IMR-90 (cell line): ENCODE measurements at regions not wholly inside any gene's neighbourhood (a gene's known extent, or its start where the extent isn't known, plus 50 kb on each side); places are given as distances from the start of the nearest gene placed in this dataset.

Experiments used
- ATAC-seq: fragments of 200-7000 bp; cut with Tn5 transposase; 2 replicates; pipeline ENCODE4 v1.9.1; 2020; ENCODE audit warnings: low read depth, mild to moderate bottlenecking, moderate library complexity
- BruUV-seq: library from RNA; stranded (reverse); fragments of 400-500 nt; replicated peaks from 2 replicates; lab custom pipeline; 2021; lab: Mats Ljungman, UMichigan
- CTCF ChIA-PET: fragments of 300-600 bp; formaldehyde crosslinking; extraction: SDS; loops from one replicate; lab custom pipeline; 2021; ENCODE audit warnings: antibody characterized with exemption; lab: Yijun Ruan, JAX
- POLR2A ChIA-PET: fragments of 300-600 bp; sonication (Branson Sonifier 250); formaldehyde crosslinking; loops from one replicate; lab custom pipeline; 2022; ENCODE audit warnings: antibody characterized with exemption; ENCODE audit not compliant: unreplicated experiment; lab: Charles Lee
- DNase-seq: peaks from one replicate; pipeline ENCODE4 v3.0.0; 2013
- H2AFZ ChIP-seq: replicated peaks from 2 replicates; pipeline ENCODE3; 2013; ENCODE audit warnings: low read length, mild to moderate bottlenecking; ENCODE audit not compliant: poor library complexity
- H2AK5ac ChIP-seq: 2 replicates; pipeline ENCODE4 v1.6.1; 2013; ENCODE audit warnings: low read depth, low read length, inconsistent platforms
- H2AK9ac ChIP-seq: replicated peaks from 2 replicates; pipeline ENCODE3; 2013; ENCODE audit warnings: mild to moderate bottlenecking, low read depth, low read length, moderate library complexity; ENCODE audit not compliant: poor library complexity
- H2BK120ac ChIP-seq: 2 replicates; pipeline ENCODE4 v1.6.1; 2013; ENCODE audit warnings: low read depth, low read length, inconsistent platforms
- H2BK15ac ChIP-seq: 3 replicates; pipeline ENCODE4 v1.6.1; 2013; ENCODE audit warnings: low read depth, low read length, inconsistent platforms
- H2BK20ac ChIP-seq: 2 replicates; pipeline ENCODE4 v1.6.1; 2013; ENCODE audit warnings: low read depth, mild to moderate bottlenecking, inconsistent platforms, low read length, moderate library complexity
- H2BK5ac ChIP-seq: 2 replicates; pipeline ENCODE4 v1.6.1; 2013; ENCODE audit warnings: mild to moderate bottlenecking, low read depth, low read length, inconsistent platforms; ENCODE audit not compliant: poor library complexity, severe bottlenecking
- H3K14ac ChIP-seq: replicated peaks from 2 replicates; pipeline ENCODE4 v1.6.1; 2013; ENCODE audit warnings: low read depth, low read length, inconsistent platforms
- H3K18ac ChIP-seq: 2 replicates; pipeline ENCODE4 v1.6.1; 2013; ENCODE audit warnings: low read depth, low read length, control low read depth
- H3K23ac ChIP-seq: 2 replicates; pipeline ENCODE4 v1.6.1; 2013; ENCODE audit warnings: low read depth, low read length, inconsistent platforms
- H3K27ac ChIP-seq: 2 replicates; pipeline ENCODE4 v1.5.1; 2013; ENCODE audit warnings: mild to moderate bottlenecking, control low read depth, low read length; ENCODE audit not compliant: insufficient read depth
- H3K27me3 ChIP-seq: 2 replicates; pipeline ENCODE4 v1.6.1; 2013; ENCODE audit warnings: low read length; ENCODE audit not compliant: control insufficient read depth, insufficient read depth
- H3K36me3 ChIP-seq: 2 replicates; pipeline ENCODE4 v1.6.1; 2013; ENCODE audit warnings: low read length, mixed read lengths; ENCODE audit not compliant: control insufficient read depth, insufficient read depth
- H3K4ac ChIP-seq: 2 replicates; pipeline ENCODE4 v1.6.1; 2013; ENCODE audit warnings: low read depth, low read length, inconsistent platforms
- H3K4me1 ChIP-seq: 2 replicates; pipeline ENCODE4 v1.6.1; 2013; ENCODE audit warnings: low read length, mixed read lengths; ENCODE audit not compliant: control insufficient read depth, insufficient read depth
- H3K4me2 ChIP-seq: 2 replicates; pipeline ENCODE4 v1.6.1; 2013; ENCODE audit warnings: low read depth, mild to moderate bottlenecking, control low read depth, low read length, moderate library complexity
- H3K4me3 ChIP-seq: 2 replicates; pipeline ENCODE4 v1.5.1; 2013; ENCODE audit warnings: low read depth, mild to moderate bottlenecking, control low read depth, low read length, moderate library complexity; ENCODE audit not compliant: insufficient read depth
- H3K56ac ChIP-seq: 2 replicates; pipeline ENCODE4 v1.6.1; 2013; ENCODE audit warnings: low read length, inconsistent platforms; ENCODE audit not compliant: insufficient read depth; ENCODE audit errors: extremely low read depth
- H3K79me1 ChIP-seq, 2 experiments: 2 replicates each; pipeline ENCODE4 v1.6.1; 2013; ENCODE audit warnings: low read length in 2 of 2, inconsistent platforms in 1 of 2, low read depth in 1 of 2
- H3K9ac ChIP-seq: 2 replicates; pipeline ENCODE4 v1.6.1; 2013; ENCODE audit warnings: low read depth, low read length, control low read depth
- H3K9me1 ChIP-seq: 2 replicates; pipeline ENCODE4 v1.6.1; 2013; ENCODE audit warnings: low read length, inconsistent platforms; ENCODE audit not compliant: insufficient read depth
- H3K9me3 ChIP-seq: 2 replicates; pipeline ENCODE4 v1.6.1; 2013; ENCODE audit warnings: low read length; ENCODE audit not compliant: control insufficient read depth, insufficient read depth
- H4K20me1 ChIP-seq: 2 replicates; pipeline ENCODE4 v1.6.1; 2013; ENCODE audit warnings: low read length, inconsistent platforms; ENCODE audit not compliant: insufficient read depth
- H4K5ac ChIP-seq: 2 replicates; pipeline ENCODE4 v1.6.1; 2013; ENCODE audit warnings: mild to moderate bottlenecking, low read depth, low read length, control low read depth
- H4K8ac ChIP-seq, 2 experiments: 2 replicates each; pipeline ENCODE4 v1.6.1; 2013; ENCODE audit warnings: low read depth in 2 of 2, low read length in 2 of 2, control low read depth in 1 of 2, inconsistent platforms in 1 of 2
- H4K91ac ChIP-seq: 2 replicates; pipeline ENCODE4 v1.6.1; 2013; ENCODE audit warnings: low read depth, low read length, inconsistent platforms; ENCODE audit not compliant: insufficient read depth
- BHLHE40 ChIP-seq: fragments of 150-350 bp; IDR thresholded peaks from 2 replicates; pipeline ENCODE4 v1.6.1; 2016; ENCODE audit warnings: mild to moderate bottlenecking, low read depth, low read length
- CEBPB ChIP-seq: IDR thresholded peaks from 2 replicates; pipeline ENCODE4 v1.6.1; 2012; ENCODE audit warnings: low read depth, low read length, improper control_type of control experiment
- CHD1 ChIP-seq: IDR thresholded peaks from 2 replicates; pipeline ENCODE4 v1.6.1; 2012; ENCODE audit warnings: low read depth, low read length, improper control_type of control experiment
- FOS ChIP-seq: fragments of 150-350 bp; IDR thresholded peaks from 2 replicates; pipeline ENCODE4 v1.6.1; 2016; ENCODE audit warnings: low read depth, low read length
- MAFK ChIP-seq: IDR thresholded peaks from 2 replicates; pipeline ENCODE4 v1.6.1; 2012; ENCODE audit warnings: low read depth, low read length, improper control_type of control experiment
- MAZ ChIP-seq: IDR thresholded peaks from 2 replicates; pipeline ENCODE4 v1.6.1; 2012; ENCODE audit warnings: low read depth, mild to moderate bottlenecking, low read length, improper control_type of control experiment, moderate library complexity, borderline replicate concordance
- MXI1 ChIP-seq: IDR thresholded peaks from 2 replicates; pipeline ENCODE4 v1.6.1; 2012; ENCODE audit warnings: low read depth, mild to moderate bottlenecking, low read length, moderate library complexity, borderline replicate concordance
- NFE2L2 ChIP-seq: fragments of 150-350 bp; IDR thresholded peaks from 2 replicates; pipeline ENCODE4 v1.6.1; 2016; ENCODE audit warnings: low read depth, mild to moderate bottlenecking, low read length
- POLR2A ChIP-seq: IDR thresholded peaks from 2 replicates; pipeline ENCODE4 v1.6.1; 2012; ENCODE audit warnings: mild to moderate bottlenecking, low read depth, low read length
- RAD21 ChIP-seq: IDR thresholded peaks from 2 replicates; pipeline ENCODE4 v1.6.1; 2012; ENCODE audit warnings: low read length, improper control_type of control experiment
- RCOR1 ChIP-seq: IDR thresholded peaks from 2 replicates; pipeline ENCODE4 v1.6.1; 2012; ENCODE audit warnings: mild to moderate bottlenecking, low read length, improper control_type of control experiment; ENCODE audit not compliant: insufficient replicate concordance
- SMC3 ChIP-seq: fragments of 150-350 bp; IDR thresholded peaks from 2 replicates; pipeline ENCODE4 v1.6.1; 2016; ENCODE audit warnings: low read depth, mild to moderate bottlenecking, antibody characterized with exemption, low read length, moderate library complexity
- WGBS, 2 experiments: methylation state at CpG; one replicate each; pipeline versions ENCODE4 v1.1.5 to v1.1.7; 2013; ENCODE audit warnings: missing lambda C conversion rate in 2 of 2; ENCODE audit not compliant: insufficient read length in 1 of 2; ENCODE audit errors: extremely low coverage in 2 of 2; 5-methylcytosine and 5-hydroxymethylcytosine counted together
- dilution Hi-C: fragments of 300-500 bp; cut with HindIII; formaldehyde crosslinking; loops from one replicate; pipeline ENCODE4 v1.14.3; 2018; ENCODE audit warnings: low sequenced_read_pairs; ENCODE audit not compliant: unreplicated experiment
- in situ Hi-C: fragments of 300-500 bp; cut with MboI; formaldehyde crosslinking; loops from 3 replicates; pipeline ENCODE4 v1.14.3; 2019; ENCODE audit warnings: low sequenced_read_pairs, inconsistent platforms, mixed read lengths
- intact Hi-C: fragments of 100-400 bp; cut with micrococcal nuclease; formaldehyde crosslinking; loops from 2 replicates; pipeline ENCODE4 v1.10.0; 2022
- TF ChIP-seq, protein P1 (sequence below): conservative IDR thresholded peaks from 2 replicates; pipeline ENCODE4 v1.5.1; 2012; ENCODE audit warnings: mild to moderate bottlenecking, low read depth, low read length, improper control_type of control experiment
- TF ChIP-seq, protein P2 (sequence below): fragments of 150-350 bp; IDR thresholded peaks from 2 replicates; pipeline ENCODE4 v1.6.1; 2016; ENCODE audit warnings: low read depth, mild to moderate bottlenecking, low read length, moderate library complexity, borderline replicate concordance
- TF ChIP-seq, protein P3 (sequence below): fragments of 150-350 bp; IDR thresholded peaks from 2 replicates; pipeline ENCODE4 v1.6.1; 2017; ENCODE audit warnings: mild to moderate bottlenecking, antibody characterized with exemption, low read length, low read depth

DNA sequence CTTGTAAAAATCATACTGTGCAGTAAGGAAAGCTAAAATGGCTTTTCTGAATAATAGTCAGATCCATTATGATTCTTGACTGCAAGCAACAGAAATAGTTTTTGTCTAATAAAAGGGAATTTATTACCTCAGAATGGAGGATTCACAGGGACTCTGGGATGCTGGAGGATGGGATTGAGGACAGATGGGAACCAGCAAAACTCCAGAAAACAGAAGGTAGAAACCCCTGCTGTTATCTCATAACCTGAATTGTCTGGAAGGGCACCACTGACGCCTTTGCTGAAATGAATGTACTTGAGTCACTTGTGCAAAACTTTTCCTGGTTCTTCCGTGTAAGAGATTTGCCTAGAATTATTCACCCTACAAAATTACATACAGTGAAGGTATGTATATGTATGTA lies 58.6 kb upstream of the DMAC1 start:
- Histone ChIP-seq H3K27ac (no peak overlapping the region), H3K23ac (no peak overlapping the region), H2BK15ac (no peak overlapping the region), H2AK9ac (no peak overlapping the region), H3K4me2 (no peak overlapping the region), H3K18ac (no peak overlapping the region), H3K56ac (no peak overlapping the region), H4K20me1 (no peaks in the 10 kb centered on the region), H4K8ac (no peak overlapping the region), H3K36me3 (no peaks in the 10 kb centered on the region), H2BK120ac (no peak overlapping the region), H3K4ac (no peak overlapping the region), H3K4me1 (no peaks in the 10 kb centered on the region), H3K27me3 (no peaks in the 10 kb centered on the region), H4K91ac (no peak overlapping the region), H3K9me3 (no peaks in the 10 kb centered on the region), H2BK5ac (no peak overlapping the region), H4K5ac (no peak overlapping the region), H2AFZ (no peak overlapping the region), H3K9ac (no peak overlapping the region), H3K9me1 (no peaks in the 10 kb centered on the region), H2BK20ac (no peak overlapping the region), H3K14ac (no peak overlapping the region), H2AK5ac (no peak overlapping the region), H3K79me1 (no peaks in the 10 kb centered on the region), H3K4me3 (no peak overlapping the region)
- in situ Hi-C loops (no loop called here), dilution Hi-C loops (no loop called here), intact Hi-C loops (no loop called here)
- TF ChIP-seq POLR2A (no peak), CEBPB (no peak), FOS (no peak), SMC3 (no peak), MAFK (no peak), NFE2L2 (no peak), CHD1 (no peak), RAD21 (no peak), RCOR1 (no peak), BHLHE40 (no peak), MAZ (no peak), MXI1 (no peak)
- TF ChIP-seq, protein P1, sequence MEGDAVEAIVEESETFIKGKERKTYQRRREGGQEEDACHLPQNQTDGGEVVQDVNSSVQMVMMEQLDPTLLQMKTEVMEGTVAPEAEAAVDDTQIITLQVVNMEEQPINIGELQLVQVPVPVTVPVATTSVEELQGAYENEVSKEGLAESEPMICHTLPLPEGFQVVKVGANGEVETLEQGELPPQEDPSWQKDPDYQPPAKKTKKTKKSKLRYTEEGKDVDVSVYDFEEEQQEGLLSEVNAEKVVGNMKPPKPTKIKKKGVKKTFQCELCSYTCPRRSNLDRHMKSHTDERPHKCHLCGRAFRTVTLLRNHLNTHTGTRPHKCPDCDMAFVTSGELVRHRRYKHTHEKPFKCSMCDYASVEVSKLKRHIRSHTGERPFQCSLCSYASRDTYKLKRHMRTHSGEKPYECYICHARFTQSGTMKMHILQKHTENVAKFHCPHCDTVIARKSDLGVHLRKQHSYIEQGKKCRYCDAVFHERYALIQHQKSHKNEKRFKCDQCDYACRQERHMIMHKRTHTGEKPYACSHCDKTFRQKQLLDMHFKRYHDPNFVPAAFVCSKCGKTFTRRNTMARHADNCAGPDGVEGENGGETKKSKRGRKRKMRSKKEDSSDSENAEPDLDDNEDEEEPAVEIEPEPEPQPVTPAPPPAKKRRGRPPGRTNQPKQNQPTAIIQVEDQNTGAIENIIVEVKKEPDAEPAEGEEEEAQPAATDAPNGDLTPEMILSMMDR, result no peak
- TF ChIP-seq, protein P2, sequence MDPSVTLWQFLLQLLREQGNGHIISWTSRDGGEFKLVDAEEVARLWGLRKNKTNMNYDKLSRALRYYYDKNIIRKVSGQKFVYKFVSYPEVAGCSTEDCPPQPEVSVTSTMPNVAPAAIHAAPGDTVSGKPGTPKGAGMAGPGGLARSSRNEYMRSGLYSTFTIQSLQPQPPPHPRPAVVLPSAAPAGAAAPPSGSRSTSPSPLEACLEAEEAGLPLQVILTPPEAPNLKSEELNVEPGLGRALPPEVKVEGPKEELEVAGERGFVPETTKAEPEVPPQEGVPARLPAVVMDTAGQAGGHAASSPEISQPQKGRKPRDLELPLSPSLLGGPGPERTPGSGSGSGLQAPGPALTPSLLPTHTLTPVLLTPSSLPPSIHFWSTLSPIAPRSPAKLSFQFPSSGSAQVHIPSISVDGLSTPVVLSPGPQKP, result no peak
- TF ChIP-seq, protein P3, sequence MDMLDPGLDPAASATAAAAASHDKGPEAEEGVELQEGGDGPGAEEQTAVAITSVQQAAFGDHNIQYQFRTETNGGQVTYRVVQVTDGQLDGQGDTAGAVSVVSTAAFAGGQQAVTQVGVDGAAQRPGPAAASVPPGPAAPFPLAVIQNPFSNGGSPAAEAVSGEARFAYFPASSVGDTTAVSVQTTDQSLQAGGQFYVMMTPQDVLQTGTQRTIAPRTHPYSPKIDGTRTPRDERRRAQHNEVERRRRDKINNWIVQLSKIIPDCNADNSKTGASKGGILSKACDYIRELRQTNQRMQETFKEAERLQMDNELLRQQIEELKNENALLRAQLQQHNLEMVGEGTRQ, result no peak
- POLR2A ChIA-PET, result no interaction called here
- no peak for DNase-seq
- WGBS, 2 experiments, result no CpG with 5 or more reads among the region's 2 CpGs
- BruUV-seq, result no TSS peak
- ATAC-seq, result no peak
- CTCF ChIA-PET, result no interaction called here
